TTC549 (cell line): ENCODE measurements at regions not wholly inside any gene's neighbourhood (a gene's known extent, or its start where the extent isn't known, plus 50 kb on each side); places are given as distances from the start of the nearest gene placed in this dataset.
"Not testable (repeated sequence)": the region's sequence is repeated elsewhere in the genome, so short reads cannot be mapped to it uniquely, and the experiment has no call there.

ENCODE experiments used
- FAIRE-seq: peaks from 2 replicates; lab custom pipeline; 2012; peaks lifted over from hg19 to GRCh38; lab: Jason Lieb, UNC

DNA sequence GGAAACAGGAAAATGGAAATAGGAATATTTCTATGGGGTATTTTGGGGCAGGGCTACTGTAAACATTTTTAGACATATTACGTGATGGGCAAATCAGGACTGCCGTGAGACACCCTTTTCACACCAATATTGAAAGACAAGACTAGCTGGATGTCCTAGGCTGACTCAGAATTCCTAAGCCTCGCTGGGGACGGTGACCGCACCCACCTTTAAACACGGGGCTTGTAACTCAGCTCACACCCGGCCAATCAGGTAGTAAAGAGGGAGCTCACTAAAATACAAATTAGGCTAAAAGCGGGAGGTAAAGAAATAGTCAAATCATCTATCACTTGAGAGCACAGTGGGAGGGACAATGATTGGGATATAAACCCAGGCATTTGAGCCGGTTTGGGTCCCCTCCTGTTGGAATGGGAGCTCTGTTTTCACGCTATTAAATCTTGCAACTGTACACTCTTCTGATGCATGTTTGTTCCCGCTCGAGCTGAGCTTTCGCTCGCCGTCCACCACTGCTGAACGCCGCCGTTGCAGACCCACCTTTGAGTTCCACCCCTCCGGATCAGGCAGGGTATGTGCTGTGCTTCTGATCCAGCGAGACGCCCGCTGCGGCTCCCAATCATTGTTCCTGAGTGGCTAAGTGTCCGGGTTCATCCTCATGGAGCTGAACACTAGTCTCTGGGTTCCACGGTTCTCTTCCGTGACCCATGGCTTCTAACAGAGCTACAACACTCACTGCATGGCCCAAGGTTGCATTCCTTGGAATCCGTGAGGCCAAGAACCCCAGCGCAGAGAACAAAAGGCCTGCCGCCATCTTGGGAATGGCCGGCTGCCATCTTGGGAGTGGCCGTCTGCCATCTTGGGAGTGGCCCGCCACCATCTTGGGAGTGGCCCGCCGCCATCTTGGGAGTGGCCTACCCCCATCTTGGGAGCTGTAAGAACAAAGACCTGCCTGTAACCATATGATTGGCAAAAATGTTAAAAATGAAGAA is 152.6 kb downstream of the CRLF2 start:
- FAIRE-seq = no peak

DNA sequence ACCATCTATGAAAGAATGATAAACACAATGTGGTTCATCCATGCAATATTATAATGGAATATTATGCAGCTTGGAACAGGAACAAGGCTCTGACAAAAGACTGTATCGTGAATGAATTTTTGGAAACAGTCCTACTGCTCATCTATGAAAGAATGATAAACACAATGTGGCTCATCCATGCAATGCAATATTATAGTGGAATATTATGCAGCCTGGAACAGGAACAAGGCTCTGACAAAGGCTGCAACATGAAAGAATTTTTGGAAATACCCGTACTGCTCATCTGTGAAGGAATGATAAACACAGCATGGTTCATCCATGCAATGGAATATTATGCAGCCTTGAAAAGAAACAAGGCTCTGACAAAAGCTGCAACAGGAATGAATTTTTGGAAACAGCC is 158.8 kb downstream of the CRLF2 start:
- FAIRE-seq = not testable (repeated sequence)

DNA sequence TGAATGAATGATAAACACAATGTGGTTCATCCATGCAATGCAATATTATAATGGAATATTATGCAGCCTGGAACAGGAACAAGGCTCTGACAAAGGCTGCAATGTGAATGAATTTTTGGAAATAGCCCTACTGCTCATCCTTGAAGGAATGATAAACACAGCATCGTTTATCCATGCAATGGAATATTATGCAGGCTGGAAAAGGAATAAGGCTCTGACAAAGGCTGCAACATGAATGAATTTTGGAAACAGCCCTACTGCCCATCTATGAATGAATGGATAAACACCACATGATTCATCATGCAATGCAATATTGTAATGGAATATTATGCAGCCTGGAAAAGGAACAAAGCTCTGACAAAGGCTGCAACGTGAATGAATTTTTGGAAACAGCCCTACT is 159.4 kb downstream of the CRLF2 start:
- FAIRE-seq = no peak

DNA sequence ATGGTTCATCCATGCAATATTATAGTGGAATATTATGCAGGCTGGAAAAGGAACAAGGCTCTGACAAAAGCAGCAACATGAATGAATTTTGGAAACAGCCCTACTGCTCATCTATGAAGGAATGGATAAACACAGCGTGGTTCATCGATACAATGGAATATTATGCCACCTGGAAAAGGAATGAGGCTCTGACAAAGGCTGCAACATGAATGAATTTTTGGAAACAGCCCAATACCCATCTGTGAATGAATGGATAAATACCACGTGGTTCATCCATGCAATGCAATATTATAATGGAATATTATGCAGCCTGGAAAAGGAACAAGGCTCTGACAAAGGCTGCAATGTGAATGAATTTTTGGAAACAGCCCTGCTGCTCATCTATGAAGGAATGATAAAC is 160.4 kb downstream of the CRLF2 start:
- FAIRE-seq = no peak

DNA sequence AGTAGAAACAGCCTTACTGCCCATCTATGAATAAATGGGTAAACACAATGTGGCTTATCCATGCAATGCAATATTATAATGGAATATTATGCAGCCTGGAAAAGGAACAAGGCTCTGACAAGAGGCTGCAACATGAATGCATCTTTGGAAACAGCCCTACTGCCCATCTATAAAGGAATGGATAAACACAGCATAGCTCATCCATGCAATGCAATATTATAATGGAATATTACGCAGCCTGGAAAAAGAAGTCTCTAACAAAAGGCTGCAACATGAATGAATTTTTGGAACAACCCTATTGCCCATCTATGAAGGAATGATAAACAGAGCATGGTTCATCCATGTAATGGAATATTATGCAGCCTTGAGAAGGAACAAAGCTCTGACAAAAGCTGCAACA is 161.0 kb downstream of the CRLF2 start:
- no peak for FAIRE-seq

DNA sequence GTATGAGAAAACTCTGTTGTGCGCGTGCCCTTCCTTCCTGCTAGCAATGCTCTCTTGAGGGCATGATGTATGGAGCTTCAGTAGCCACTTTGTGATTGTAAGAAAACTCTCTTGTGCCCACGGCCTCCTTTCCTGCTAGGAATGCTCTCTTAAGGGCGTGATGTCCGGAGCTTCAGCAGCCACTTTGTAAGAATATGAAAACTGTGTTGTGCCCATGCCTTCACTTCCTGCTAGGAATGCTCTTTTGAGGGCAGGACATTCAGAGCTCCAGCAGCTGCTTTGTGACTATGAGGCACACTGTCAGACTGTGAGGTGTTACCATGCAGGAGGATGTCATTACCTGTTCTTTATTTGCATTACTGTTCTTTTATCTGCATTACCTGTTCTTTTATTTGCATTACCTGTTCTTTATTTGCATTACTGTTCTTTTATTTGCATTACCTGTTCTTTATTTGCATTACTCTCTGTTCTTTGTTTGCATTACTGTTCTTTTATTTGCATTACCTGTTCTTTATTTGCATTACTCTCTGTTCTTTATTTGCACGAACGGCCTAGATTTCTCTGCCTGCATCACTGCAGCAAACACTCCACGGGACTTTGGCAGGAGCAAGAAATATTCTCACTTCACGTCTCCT is 166.7 kb downstream of the CRLF2 start:
- no peak for FAIRE-seq

GRCh38 chrX:1041091-1041490 is 171.4 kb downstream of the CRLF2 start:
- no peak for FAIRE-seq

DNA sequence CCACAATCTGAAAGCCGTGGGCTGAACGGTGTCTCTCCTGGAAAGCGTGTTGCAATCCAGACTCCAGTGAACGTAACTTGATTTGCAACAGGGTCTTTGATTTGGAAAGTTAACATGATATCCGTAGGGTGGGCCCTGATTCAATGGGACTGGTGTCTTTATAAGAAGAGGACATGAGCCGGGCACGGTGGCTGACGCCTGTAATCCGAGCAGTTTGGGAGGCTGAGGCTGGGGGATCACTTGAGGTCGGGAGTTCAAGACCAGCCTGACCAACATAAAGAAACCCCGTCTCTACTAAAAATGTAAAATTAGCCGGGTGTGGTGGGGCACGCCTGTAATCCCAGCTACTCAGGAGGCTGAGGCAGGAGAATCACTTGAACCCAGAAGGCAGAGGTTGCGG is 176.5 kb downstream of the CRLF2 start:
- FAIRE-seq = not testable (repeated sequence)

- FAIRE-seq = no peak
Measured at GRCh38 chrX:1035206-1035605, 177.2 kb downstream of the CRLF2 start.

DNA sequence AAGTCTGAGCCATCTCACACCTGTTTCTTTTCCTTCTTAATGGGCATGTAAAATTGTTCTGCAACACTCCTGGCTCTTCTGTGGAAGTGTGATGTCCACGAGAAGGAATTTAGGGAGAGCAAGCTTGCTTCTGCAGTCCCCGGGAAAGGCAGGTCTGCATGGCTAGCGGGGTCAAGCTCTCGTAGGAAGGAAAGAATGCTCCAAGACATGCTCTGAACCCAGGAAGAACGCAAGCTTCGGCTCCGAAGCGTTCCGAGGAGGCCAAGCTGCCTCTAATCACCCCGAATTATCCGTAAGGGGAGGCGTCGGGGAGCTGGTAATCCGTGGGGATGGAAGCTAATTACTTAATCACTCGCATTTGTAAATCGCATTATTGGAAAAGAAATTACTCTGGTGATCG is 177.7 kb downstream of the CRLF2 start:
- FAIRE-seq = no peak

DNA sequence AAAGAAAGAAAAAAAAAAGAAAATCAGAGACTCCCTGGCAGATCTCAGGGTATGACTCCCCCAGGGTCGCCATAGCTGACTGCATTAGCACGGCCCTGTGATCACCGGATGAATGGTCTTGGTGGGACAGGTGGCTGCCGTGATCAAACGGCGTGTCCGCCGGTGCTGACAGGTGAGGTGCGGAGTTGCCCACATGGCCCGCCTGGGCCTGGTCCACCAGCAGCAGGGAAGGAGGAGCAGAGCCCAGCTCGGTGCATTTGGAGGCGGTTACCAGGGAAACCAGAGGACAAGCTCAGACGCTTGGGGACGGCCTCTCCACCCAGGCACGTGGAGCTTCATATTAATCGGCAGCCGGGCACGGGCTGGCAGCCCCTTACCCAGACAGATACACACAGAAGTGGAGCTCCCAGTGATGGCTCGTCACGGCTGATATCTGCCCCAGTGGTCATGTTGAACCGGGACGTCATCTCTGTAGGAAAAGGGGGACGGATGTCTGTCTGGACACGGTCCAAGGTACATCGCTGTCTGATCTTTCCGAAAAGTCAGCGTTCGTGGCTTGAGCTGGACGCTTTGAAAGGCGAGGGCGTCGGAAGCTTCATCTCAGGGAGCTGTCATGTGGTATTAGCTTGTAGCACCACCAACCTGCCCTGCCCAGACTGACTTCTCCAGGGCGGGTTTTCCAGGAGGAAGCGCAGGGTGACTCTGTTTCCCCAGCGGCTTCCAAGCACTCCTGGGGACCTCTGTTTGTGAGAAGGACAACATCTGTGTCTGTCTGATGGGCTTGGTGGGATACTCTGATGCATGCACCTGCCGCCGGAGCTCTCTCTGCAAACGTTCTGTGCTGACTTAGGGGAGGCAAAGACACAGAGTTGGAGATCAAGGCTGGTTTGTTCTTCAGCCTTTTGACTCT is 180.7 kb downstream of the CRLF2 start:
- no peak for FAIRE-seq

GRCh38 chrX:1029494-1029893 is 183.0 kb downstream of the CRLF2 start:
- no peak for FAIRE-seq

DNA sequence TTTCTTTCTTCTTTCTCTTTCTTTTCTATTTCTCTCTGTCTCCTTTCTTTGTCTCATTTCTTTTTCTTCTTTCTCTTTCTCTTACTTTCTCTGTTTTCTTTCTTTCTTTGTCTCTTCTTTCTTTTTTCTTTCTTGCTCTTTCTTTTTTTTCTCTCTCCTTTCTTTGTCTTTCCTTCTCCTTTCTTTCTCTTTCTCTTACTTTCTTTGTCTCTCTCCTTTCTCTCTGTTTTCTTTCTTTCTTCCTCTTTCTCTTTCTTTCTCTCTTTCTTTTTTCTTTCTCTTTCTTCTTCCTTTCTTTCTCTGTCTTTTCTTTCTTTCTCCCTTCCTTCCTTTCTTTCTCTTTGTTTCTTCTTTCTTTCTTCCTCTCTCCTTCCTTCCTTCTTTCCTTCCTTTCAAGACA is 184.8 kb downstream of the CRLF2 start:
- FAIRE-seq = no peak

DNA sequence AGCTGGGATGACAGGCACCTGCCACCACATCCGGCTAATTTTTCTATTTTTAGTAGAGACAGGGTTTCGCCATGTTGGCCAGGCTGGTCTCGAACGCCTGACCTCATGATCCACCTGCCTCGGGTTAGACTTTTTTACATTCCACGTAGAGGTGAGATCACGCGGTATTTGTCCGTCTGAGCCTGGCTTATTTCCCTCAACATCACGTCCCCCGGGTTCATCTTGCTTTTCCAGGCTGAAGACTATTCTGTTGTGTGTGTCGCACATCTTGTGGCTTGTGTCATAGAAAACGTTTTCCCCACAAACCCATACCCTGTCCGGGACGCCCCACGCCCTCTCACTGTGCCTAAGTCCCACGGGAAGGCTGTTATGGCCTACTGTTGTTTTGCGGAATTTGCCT is 185.3 kb downstream of the CRLF2 start:
- no peak for FAIRE-seq

DNA sequence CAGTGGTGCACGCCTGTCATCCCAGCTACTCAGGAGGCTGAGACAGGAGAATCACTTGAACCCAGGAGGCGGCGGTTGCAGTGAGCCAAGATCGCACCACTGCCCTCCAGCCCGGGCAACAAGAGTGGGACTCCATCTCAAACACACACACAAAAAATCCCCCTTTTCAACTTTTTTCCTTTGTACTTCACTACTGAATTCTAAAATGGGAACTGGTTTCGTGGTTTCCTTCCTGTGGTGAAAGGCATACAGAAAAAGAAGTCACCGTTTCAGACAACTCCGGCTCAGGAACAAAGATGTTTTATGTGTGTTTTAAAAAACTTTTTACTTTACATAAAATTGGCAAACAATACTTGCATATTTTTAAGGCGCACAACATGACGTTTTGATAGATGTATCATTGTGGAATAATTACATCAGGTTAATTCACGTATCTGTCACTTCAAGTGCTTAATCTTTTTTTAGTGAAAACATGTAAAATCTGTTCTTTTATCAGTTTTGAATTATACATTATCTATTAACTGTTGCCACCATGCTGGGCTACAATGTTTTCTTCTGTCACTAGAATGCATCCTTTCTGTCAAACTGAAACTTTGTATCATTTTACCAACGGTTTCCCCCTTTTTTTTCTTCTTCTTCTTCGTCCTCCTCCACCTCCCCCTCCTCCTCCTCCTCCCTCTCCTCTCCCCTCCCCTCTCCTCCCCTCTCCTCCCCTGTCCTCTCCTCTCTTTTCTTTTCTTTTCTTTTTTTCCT is 186.0 kb downstream of the CRLF2 start:
- no peak for FAIRE-seq

DNA sequence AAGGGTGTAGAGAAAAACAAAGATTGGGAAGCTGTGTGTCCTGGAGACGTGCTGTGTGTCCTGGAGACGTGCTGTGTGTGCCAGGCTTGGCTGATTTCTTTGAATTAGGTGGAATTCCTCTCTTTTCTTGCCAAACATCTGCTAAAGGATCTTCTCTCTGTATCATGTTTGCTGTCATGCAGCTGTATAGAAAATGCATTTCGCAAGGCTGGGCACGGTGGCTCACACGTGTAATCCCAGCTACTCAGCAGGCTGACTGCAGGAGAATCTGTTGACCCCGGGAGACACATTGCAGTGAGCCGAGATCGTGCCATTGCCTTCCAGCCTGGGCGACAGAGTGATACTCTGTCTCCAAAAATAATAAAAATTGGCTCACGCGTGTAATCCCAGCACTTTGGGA is 187.0 kb downstream of the CRLF2 start:
- FAIRE-seq = no peak

GRCh38 chrX:1023676-1024075 is 188.8 kb downstream of the CRLF2 start:
- FAIRE-seq = no peak

DNA sequence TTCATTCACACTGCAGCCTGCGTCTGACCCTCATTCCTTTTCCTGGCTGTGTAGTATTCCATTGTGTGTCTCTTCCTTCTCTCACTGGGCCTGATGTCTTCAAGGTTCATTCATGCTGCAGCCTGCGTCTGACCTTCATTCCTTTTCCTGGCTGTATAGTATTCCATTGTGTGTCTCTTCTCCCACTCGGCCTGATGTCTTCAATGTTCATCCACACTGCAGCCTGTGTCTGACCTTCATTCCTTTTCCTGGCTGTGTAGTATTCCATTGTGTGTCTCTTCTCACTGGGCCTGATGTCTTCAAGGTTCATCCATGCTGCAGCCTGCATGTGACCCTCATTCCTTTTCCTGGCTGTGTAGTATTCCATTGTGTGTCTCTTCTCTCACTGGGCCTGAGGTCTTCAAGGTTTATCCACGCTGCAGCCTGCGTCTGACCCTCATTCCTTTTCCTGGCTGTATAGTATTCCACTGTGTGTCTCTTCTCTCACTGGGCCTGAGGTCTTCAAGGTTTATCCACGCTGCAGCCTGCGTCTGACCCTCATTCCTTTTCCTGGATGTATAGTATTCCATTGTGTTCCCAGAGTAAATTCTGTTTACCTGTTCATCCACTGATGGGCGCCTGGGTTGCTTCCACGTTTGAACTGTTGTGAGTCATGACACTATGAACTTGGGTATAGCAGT is 191.0 kb downstream of the CRLF2 start:
- FAIRE-seq = not testable (repeated sequence)

GRCh38 chrX:1020634-1021166 is 191.7 kb downstream of the CRLF2 start:
- no peak for FAIRE-seq

GRCh38 chrX:1016926-1017325 is 195.5 kb downstream of the CRLF2 start:
- not testable (repeated sequence) for FAIRE-seq

GRCh38 chrX:1016281-1016680 is 196.2 kb downstream of the CRLF2 start:
- FAIRE-seq = not testable (repeated sequence)
